ENCODE measurements at regions not wholly inside any gene's neighbourhood (a gene's known extent, or its start where the extent isn't known, plus 50 kb on each side); places are given as distances from the start of the nearest gene placed in this dataset.

DNA sequence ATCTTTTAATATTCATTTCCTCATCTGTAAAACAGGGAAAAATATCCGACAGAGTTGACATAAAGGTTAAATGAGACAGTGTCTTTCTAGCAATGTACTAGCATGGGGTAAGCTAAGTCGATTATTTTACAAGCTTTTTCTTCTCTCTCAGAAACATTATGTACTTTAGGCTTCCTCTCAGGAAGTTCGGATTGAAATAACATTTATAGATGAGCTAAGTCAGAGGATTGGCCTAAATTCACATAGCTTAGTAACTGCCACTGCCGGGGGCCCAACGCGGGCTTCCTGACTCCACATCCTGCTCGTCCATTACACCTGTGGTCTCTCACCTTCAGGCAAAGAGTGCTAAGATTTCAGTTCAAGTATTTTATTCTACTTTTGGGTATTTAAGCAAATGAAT, 462.3 kb upstream of the NFIA start:
- no peak overlapping the region for H3K9ac ChIP-seq (ENCODE audit: low read depth in 1 of 2, low read length in 2 of 2)
- WGBS = 64% methylated on average over 7 of the region's 7 CpGs
- H3K4me3 ChIP-seq (ENCODE audit: low read depth in 1 of 3, low read length in 3 of 3) = no peak overlapping the region
- H3K36me3 ChIP-seq (ENCODE audit: control insufficient read depth in 4 of 4, insufficient read depth in 3 of 4, low read depth in 1 of 4, low read length in 3 of 4) = no peaks in the 10 kb centered on the region
- TF ChIP-seq SP1 (IDR thresholded peaks at IDR 0.05) (peak; percentile 12), NR2F2 (IDR thresholded peaks at IDR 0.05) (peak; percentile 23), MAX (IDR thresholded peaks at IDR 0.05) (no peak)
- peaks cover 0 to 1% (median 0%) of the 10 kb centered on the region in 4 donors for H3K4me1 ChIP-seq (ENCODE audit: control insufficient read depth in 4 of 4, insufficient read depth in 4 of 4, low read length in 3 of 4)
- H3K27me3 ChIP-seq (ENCODE audit: control insufficient read depth in 4 of 4, insufficient read depth in 4 of 4, low read length in 3 of 4) = peaks cover 0 to 3% (median 0%) of the 10 kb centered on the region in 4 donors
- no peaks in the 10 kb centered on the region for H3K9me3 ChIP-seq (ENCODE audit: control insufficient read depth in 4 of 4, low read length in 3 of 4)
- no peak for DNase-seq (ENCODE audit: low spot score)
- H3K27ac ChIP-seq (ENCODE audit: low read depth in 1 of 2, low read length in 2 of 2) = no peak overlapping the region

GRCh38 chr1:60619581-60619980, 462.8 kb upstream of the NFIA start:
- 82% methylated on average over 3 of the region's 3 CpGs for WGBS
- peaks cover 0 to 1% (median 0%) of the 10 kb centered on the region in 4 donors for H3K4me1 ChIP-seq (ENCODE audit: control insufficient read depth in 4 of 4, insufficient read depth in 4 of 4, low read length in 3 of 4)
- no peak for DNase-seq (ENCODE audit: low spot score)

GRCh38 chr1:60615666-60616065, 466.7 kb upstream of the NFIA start:
- Histone ChIP-seq H3K27ac (ENCODE audit: low read depth in 1 of 2, low read length in 2 of 2) (no peak overlapping the region), H3K27me3 (ENCODE audit: control insufficient read depth in 4 of 4, insufficient read depth in 4 of 4, low read length in 3 of 4) (no peaks in the 10 kb centered on the region), H3K4me3 (ENCODE audit: low read depth in 1 of 3, low read length in 3 of 3) (no peak overlapping the region), H3K9me3 (ENCODE audit: control insufficient read depth in 4 of 4, low read length in 3 of 4) (no peaks in the 10 kb centered on the region), H3K4me1 (ENCODE audit: control insufficient read depth in 4 of 4, insufficient read depth in 4 of 4, low read length in 3 of 4) (peaks cover 0 to 1% (median 0%) of the 10 kb centered on the region in 4 donors), H3K36me3 (ENCODE audit: control insufficient read depth in 4 of 4, insufficient read depth in 3 of 4, low read depth in 1 of 4, low read length in 3 of 4) (no peaks in the 10 kb centered on the region), H3K9ac (ENCODE audit: low read depth in 1 of 2, low read length in 2 of 2) (no peak overlapping the region)
- WGBS = 87% methylated on average over 3 of the region's 3 CpGs
- TF ChIP-seq GABPA (IDR thresholded peaks at IDR 0.05 in 1 of 2, conservative IDR thresholded peaks at IDR 0.05 in 1 of 2) = no peak
- no peak for DNase-seq (ENCODE audit: low spot score)

More at GRCh38 chr1:60619581-60619980, 462.8 kb upstream of the NFIA start:
- H3K9ac ChIP-seq (ENCODE audit: low read depth in 1 of 2, low read length in 2 of 2) = no peak overlapping the region
- H3K27me3 ChIP-seq (ENCODE audit: control insufficient read depth in 4 of 4, insufficient read depth in 4 of 4, low read length in 3 of 4) = peaks cover 0 to 3% (median 0%) of the 10 kb centered on the region in 4 donors
- H3K9me3 ChIP-seq (ENCODE audit: control insufficient read depth in 4 of 4, low read length in 3 of 4) = no peaks in the 10 kb centered on the region
- no peak overlapping the region for H3K27ac ChIP-seq (ENCODE audit: low read depth in 1 of 2, low read length in 2 of 2)
- TF ChIP-seq MAX (IDR thresholded peaks at IDR 0.05) = no peak
- no peak for TF ChIP-seq TAF1 (conservative IDR thresholded peaks at IDR 0.05)
- TF ChIP-seq SP1 (IDR thresholded peaks at IDR 0.05) = no peak
- no peak for TF ChIP-seq HNF4A (conservative IDR thresholded peaks at IDR 0.05)
- no peak for TF ChIP-seq JUND (IDR thresholded peaks at IDR 0.05)
- no peak for TF ChIP-seq NR2F2 (IDR thresholded peaks at IDR 0.05)
- TF ChIP-seq HNF4G (IDR thresholded peaks at IDR 0.05) = no peak
- TF ChIP-seq RAD21 (IDR thresholded peaks at IDR 0.05) = no peak
- no peak for TF ChIP-seq ZBTB33 (IDR thresholded peaks at IDR 0.05)
- no peak for TF ChIP-seq RXRA (IDR thresholded peaks at IDR 0.05)
- TF ChIP-seq, protein P1, sequence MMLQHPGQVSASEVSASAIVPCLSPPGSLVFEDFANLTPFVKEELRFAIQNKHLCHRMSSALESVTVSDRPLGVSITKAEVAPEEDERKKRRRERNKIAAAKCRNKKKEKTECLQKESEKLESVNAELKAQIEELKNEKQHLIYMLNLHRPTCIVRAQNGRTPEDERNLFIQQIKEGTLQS (IDR thresholded peaks at IDR 0.05) = no peak
- no peak for TF ChIP-seq YY1 (IDR thresholded peaks at IDR 0.05)
- TF ChIP-seq FOXA1 (IDR thresholded peaks at IDR 0.05) = no peak
- no peak for TF ChIP-seq GABPA (IDR thresholded peaks at IDR 0.05 in 1 of 2, conservative IDR thresholded peaks at IDR 0.05 in 1 of 2)
- no peak for TF ChIP-seq FOXA2 (IDR thresholded peaks at IDR 0.05)
- H3K36me3 ChIP-seq (ENCODE audit: control insufficient read depth in 4 of 4, insufficient read depth in 3 of 4, low read depth in 1 of 4, low read length in 3 of 4) = no peaks in the 10 kb centered on the region
- no peak overlapping the region for H3K4me3 ChIP-seq (ENCODE audit: low read depth in 1 of 3, low read length in 3 of 3)
